ENCODE measurements at regions not wholly inside any gene's neighbourhood (a gene's known extent, or its start where the extent isn't known, plus 50 kb on each side); places are given as distances from the start of the nearest gene placed in this dataset.

- H3K4me1 ChIP-seq: peaks cover 5% of the 10 kb centered on the region
- no peak overlapping the region for H3K27ac ChIP-seq
- intact Hi-C loops (cut with DNase I): no loop called here
- H3K4me3 ChIP-seq: no peak overlapping the region
- no peak for DNase-seq (ENCODE audit: extremely low spot score in 2 of 2)
- TF ChIP-seq CTCF (IDR thresholded peaks at IDR 0.05) (no peak), POLR2AphosphoS5 (IDR thresholded peaks at IDR 0.05; ENCODE audit: insufficient read depth in 1 of 2, low read depth in 1 of 2) (peak in 1 of 2 donors; percentile 49), POLR2A (IDR thresholded peaks at IDR 0.05) (no peak)
- H3K36me3 ChIP-seq: no peaks in the 10 kb centered on the region
- H3K27me3 ChIP-seq: no peaks in the 10 kb centered on the region
- H3K9me3 ChIP-seq: no peaks in the 10 kb centered on the region
Observed at GRCh38 chr9:108156270-108156998, 666.9 kb upstream of the KLF4 start.

- H3K9me3 ChIP-seq: no peaks in the 10 kb centered on the region
- H3K27me3 ChIP-seq: no peaks in the 10 kb centered on the region
- intact Hi-C loops (cut with DNase I): no loop called here
- no peak overlapping the region for H3K4me3 ChIP-seq
- H3K4me1 ChIP-seq: peaks cover 21% of the 10 kb centered on the region
- no peaks in the 10 kb centered on the region for H3K36me3 ChIP-seq
- no peak for DNase-seq (ENCODE audit: extremely low spot score in 2 of 2)
- H3K27ac ChIP-seq: no peak overlapping the region
- TF ChIP-seq POLR2A (IDR thresholded peaks at IDR 0.05) (no peak), CTCF (IDR thresholded peaks at IDR 0.05) (no peak), POLR2AphosphoS5 (IDR thresholded peaks at IDR 0.05; ENCODE audit: insufficient read depth in 1 of 2, low read depth in 1 of 2) (no peak)
Observed at GRCh38 chr9:108153416-108153815, 663.8 kb upstream of the KLF4 start.

- H3K4me1 ChIP-seq: peaks cover 18% of the 10 kb centered on the region
- intact Hi-C loops (cut with DNase I): no loop called here
- DNase-seq (ENCODE audit: extremely low spot score in 2 of 2): no peak
- no peak overlapping the region for H3K4me3 ChIP-seq
- H3K27me3 ChIP-seq: no peaks in the 10 kb centered on the region
- H3K27ac ChIP-seq: peak overlapping the region; percentile 30
- no peaks in the 10 kb centered on the region for H3K36me3 ChIP-seq
- H3K9me3 ChIP-seq: no peaks in the 10 kb centered on the region
- TF ChIP-seq POLR2A (IDR thresholded peaks at IDR 0.05) (no peak), CTCF (IDR thresholded peaks at IDR 0.05) (no peak), POLR2AphosphoS5 (IDR thresholded peaks at IDR 0.05; ENCODE audit: insufficient read depth in 1 of 2, low read depth in 1 of 2) (peak in 1 of 2 donors; percentile 82)
Observed at GRCh38 chr9:108150736-108151586, 661.4 kb upstream of the KLF4 start.

DNA sequence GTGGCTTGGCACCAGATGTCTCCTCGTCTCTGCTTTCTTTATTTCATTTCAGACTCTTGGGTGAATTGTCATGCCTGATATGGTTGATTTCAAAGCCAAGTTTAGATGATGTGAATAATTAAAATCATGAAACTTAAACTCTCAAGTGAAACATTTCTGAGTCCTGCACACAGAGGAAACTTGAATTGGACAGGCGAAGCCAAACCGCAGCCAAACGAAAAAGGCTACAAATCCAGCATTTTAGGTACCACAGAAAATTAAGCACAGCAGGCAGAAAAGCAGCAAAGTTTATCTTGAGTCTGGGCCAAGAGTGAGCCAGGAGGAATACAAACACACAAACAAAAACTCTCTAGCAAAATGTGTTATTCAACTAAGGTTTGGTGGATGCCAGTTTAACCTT is 659.8 kb upstream of the KLF4 start:
- no peak for DNase-seq (ENCODE audit: extremely low spot score in 2 of 2)
- peaks cover 18% of the 10 kb centered on the region for H3K4me1 ChIP-seq
- no peaks in the 10 kb centered on the region for H3K36me3 ChIP-seq
- intact Hi-C loops (cut with DNase I): no loop called here
- no peak overlapping the region for H3K4me3 ChIP-seq
- H3K27me3 ChIP-seq: no peaks in the 10 kb centered on the region
- H3K9me3 ChIP-seq: no peaks in the 10 kb centered on the region
- TF ChIP-seq POLR2AphosphoS5 (IDR thresholded peaks at IDR 0.05; ENCODE audit: insufficient read depth in 1 of 2, low read depth in 1 of 2) (no peak), CTCF (IDR thresholded peaks at IDR 0.05) (no peak), POLR2A (IDR thresholded peaks at IDR 0.05) (no peak)
- H3K27ac ChIP-seq: no peak overlapping the region

Data from vagina (tissue), 2 donors.